SIG-M5 (cell line): ENCODE measurements at regions not wholly inside any gene's neighbourhood (a gene's known extent, or its start where the extent isn't known, plus 50 kb on each side); places are given as distances from the start of the nearest gene placed in this dataset.
"Not testable (repeated sequence)": the region's sequence is repeated elsewhere in the genome, so short reads cannot be mapped to it uniquely, and the experiment has no call there.

ENCODE experiments used
- DNase-seq: peaks from one replicate; lab custom pipeline; 2025; lab: John Stamatoyannopoulos, UW

- DNase-seq = no peak
These were observed 141.4 kb downstream of the KCNRG start for GRCh38 chr13:50156561-50157127.

DNA sequence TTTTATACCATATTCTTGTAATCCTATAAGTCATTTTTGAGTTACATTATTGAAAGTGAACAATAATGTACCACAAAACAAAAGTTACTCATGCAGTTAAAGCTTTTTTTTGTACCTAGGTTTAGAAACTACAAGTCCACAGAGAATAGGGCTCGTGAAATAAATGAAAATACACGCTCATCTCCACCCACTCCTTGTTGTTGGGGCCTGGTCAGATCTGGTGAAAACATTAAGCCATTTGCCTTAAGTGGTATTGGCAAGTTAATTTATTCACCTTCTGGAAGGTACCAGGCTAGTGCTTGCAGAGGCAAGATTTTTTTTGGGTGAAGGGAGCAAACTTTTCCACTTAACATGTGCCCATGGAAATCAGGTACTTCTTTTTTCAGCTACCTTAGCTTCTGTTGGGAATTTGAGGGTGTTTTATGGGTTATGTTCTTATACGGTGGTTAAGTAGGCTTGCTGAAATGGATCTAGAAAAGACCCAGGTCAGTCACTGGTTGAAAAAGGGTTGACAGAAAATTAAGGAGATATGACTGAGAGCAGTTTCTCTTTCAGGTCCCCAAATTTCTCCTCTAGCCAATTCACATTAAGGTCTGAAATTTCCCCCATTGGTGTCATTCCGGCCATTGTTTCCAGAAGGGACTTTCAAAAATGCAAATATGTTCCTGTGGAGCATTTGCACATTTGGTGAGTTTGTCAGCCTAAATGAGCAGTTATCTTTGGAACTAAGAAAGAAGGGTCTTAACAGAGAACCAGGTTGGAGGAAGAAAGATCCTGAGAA, 143.3 kb downstream of the KCNRG start:
- DNase-seq = no peak

DNA sequence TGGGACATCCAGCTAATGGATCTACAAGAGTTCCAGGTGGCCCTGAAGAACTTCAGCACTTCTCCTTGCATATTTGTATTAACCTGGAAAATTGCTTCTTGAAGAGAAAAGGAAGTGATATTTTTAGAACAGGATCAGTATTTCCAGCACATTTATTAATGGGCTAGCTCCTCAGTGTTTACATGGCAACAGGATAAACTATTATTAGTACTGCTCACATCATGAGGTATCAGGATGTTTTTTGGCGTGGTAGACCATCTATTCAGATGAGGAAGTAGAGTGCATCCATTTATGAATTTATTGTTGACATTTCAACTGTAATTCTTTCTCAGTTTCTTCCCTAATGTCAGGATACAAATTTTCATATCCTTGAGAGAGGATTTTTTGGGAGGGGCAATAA, 144.4 kb downstream of the KCNRG start:
- DNase-seq = no peak

- no peak for DNase-seq
These were observed 145.8 kb downstream of the KCNRG start for GRCh38 chr13:50161052-50161451.

- no peak for DNase-seq
These were observed 146.8 kb downstream of the KCNRG start for GRCh38 chr13:50162001-50162400.

DNA sequence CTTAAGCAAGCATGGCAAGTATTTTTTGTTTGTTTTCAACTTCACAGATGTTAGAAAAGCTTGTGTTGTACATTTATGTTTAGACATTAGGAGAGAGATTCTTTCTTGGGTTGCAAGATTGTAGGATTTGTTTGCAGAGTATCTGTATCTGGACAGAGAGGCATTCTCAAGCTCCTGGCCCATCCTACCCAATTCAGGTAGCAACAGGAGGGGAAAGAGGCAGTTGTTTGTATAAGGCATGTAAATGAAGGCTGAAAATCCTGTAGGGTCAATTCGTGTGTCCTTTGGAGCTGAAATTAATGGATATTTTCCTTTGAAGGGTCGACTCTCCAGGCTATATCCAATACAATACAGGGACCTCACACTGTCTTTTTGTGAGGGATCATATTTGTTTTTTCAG, 147.3 kb downstream of the KCNRG start:
- no peak for DNase-seq

- no peak for DNase-seq
These were observed 152.1 kb downstream of the KCNRG start for GRCh38 chr13:50167224-50167947.

DNA sequence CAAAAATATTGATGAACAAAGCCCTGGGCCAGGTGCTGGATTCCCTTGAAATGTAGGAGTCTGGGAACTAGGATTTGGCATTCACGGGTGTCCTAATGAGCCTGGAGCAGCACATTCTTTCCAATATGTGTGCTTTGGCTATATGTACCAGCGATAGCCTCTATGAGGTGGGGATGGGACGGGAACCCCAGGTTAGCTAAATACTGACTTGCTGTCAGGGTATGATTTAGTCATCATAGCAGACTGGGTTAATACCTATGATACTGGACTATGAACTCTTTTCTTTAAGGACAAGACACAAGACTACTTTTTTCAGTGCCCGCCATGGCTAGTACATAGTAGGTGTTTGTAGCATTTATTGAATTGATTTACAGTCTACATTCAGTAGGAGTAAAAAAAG, 152.7 kb downstream of the KCNRG start:
- DNase-seq = no peak

DNA sequence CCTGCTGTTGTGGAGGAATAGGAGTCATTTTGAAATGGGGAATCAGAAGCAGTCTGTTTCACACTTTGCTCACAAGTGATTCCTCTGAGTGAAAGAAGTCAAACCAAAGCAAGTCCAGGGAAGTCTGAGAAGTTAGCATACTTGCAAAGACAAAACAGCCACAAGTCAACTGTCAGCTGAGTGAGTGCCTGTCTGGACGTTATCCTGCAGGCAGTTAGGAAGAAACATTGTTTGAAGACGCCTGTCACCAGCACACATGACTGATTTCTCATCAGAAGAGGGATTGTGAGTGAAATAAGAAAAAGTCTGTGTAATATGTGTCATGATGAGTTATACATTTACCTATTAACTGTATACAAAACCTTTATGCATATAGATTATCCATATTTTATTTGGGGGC, 153.5 kb downstream of the KCNRG start:
- no peak for DNase-seq

DNA sequence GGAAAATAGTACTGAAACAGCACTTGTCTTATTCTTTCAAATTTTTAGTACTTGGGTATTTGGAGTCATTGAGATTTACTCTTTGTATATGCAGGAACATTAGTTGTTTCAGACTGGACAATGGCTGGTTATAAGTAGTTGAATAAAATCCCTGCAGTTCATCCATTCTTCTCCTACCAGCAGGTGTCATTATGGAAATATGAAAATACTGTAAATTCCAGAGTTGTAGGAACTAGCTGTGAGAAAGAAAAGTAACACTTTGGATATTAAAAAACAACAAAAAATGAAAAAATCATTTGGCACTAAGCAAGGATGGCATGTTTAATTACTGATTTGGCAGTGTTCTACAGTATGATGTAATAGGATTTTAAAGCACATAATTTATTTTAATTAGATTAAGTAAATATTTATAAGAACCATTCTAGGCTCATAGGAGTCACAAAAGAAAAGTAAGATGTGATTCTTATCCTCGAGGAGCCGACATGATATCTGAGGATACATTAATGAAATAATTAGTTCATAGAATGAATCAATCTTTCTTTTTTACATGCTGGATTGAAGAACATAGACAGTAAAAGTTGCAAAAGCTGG, 155.3 kb downstream of the KCNRG start:
- DNase-seq = no peak

DNA sequence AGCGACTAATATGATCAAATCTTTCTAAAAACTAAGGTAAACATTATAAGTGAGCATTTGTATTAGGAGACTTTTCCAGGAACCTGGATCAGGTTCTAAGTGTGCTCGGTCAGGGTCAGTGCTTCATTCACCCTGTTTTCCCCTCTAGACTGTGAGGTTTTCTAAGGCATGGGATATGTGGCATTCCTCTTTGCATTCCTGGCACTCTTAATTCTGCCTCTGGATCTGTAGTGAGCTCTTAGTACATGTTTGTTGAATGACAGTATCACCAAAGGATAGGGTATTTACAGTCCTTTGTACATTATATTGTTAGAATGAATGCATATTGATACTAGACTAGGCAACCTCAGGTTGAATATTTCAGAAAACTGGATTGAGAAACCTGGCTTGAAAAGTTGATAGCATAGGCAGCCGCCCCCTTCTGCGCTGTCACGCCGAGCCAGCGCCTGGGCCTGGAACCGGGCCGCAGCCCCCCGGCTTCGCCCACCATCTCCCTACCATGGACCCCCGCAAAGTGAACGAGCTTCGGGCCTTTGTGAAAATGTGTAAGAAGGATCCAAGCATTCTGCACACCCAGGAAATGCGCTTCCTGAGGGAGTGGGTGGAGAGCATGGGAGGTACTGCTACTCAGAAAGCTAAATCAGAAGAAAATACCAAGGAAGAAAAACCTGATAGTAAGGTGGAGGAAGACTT, 156.5 kb downstream of the KCNRG start:
- no peak for DNase-seq

GRCh38 chr13:50173045-50173444, 157.8 kb downstream of the KCNRG start:
- DNase-seq = not testable (repeated sequence)

- DNase-seq = no peak
These were observed 159.4 kb downstream of the KCNRG start for GRCh38 chr13:50174630-50175029.

DNA sequence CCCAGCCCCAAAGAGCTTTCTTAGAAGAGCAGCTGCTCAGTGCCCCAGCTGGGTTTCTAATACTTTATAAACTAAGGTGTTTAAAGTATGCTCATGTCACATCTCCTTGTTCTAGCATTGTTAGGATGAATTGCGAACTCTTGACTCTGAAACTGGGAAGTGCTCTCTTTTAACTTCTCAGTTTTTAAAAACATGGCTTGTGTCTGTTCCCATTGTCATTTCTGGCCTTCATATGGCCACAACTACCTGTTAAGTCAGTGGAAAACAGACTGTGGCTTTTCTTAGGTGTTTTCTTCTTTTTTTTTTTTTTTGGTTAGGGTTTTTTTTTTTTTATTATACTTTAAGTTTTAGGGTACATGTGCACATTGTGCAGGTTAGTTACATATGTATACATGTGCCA, 164.7 kb downstream of the KCNRG start:
- DNase-seq = no peak

DNA sequence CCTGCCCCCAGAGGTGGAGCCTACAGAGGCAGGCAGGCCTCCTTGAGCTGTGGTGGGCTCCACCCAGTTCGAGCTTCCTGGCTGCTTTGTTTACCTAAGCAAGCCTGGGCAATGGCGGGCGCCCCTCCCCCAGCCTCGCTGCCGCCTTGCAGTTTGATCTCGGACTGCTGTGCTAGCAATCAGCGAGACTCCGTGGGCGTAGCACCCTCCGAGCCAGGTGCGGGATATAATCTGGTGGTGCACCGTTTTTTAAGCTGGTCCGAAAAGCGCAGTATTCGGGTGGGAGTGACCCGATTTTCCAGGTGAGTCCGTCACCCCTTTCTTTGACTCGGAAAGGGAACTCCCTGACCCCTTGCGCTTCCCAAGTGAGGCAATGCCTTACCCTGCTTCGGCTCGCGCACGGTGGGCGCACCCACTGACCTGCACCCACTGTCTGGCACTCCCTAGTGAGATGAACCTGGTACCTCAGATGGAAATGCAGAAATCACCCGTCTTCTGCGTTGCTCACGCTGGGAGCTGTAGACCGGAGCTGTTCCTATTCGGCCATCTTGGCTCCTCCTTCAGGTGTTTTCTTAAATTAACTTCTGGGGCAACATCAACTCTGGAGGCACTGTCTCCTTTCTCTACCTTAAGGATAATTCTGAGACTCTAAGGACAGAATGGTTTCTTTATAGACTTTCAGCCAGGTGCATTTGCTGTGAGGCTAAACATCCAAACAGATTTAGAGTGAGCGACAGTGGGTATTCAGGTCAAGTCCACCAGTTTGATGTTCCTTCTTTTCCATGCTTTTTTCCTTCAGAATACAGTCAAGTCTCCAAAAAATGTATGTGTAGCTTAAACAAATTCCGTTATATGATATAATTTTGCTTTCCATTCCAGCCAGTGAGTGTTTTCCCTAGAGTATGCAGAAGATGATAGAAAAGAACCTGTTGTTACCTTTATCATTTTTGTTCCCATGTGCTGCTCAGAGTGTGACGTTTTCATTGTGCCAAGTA, 170.8 kb downstream of the KCNRG start:
- not testable (repeated sequence) for DNase-seq

DNA sequence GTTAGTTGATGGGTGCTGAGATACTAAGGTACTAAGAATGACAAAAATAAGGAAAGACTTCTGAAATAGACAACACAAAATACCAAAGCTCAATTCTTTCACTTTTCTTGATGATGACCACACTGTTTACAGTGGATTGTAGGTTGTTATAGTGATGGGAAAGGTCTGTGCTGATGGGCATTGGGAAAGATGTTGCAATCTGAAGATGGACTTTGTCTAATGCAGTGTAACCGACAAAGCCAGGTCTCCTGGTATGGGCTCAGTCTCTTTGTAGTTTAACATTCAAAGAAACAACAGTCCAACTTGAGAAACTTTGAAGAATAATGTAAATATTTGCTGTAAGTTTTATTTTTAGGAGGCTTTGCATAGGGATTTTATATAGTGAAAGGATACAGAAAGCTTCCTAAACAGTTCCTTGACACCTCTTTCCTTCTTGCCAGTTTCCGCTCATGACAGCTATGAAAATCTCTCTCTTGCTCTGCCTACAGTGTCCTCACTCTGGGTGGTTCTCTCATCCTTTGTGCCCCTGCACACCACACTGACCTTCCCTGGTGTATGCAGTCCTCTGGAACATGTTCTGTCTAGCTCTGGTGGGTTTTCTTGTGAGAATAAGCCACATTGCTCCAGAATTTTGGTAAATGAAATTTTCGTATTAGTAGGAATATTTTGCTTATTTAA, 172.2 kb downstream of the KCNRG start:
- no peak for DNase-seq

GRCh38 chr13:50188696-50189095, 173.5 kb downstream of the KCNRG start:
- no peak for DNase-seq

GRCh38 chr13:50189450-50189849, 174.2 kb downstream of the KCNRG start:
- no peak for DNase-seq

DNA sequence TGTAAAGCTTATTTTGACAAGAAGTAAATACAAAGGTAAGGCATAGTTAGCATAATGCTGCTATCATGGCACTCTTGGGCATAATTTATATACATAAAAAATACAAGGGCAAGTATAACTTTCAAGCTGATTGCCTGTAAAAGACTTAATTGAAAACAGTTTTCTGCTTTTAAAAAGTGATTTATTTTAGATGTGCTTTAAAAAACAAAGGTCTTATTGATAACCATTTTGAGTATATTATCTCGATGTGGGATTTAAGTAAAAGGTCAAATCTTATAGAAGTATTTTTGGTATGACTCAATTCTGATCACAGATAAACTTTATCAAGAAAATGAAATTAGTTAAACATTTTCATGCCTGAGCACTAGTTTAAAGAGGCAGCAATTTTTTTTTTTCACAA, 175.8 kb downstream of the KCNRG start:
- DNase-seq = no peak

DNA sequence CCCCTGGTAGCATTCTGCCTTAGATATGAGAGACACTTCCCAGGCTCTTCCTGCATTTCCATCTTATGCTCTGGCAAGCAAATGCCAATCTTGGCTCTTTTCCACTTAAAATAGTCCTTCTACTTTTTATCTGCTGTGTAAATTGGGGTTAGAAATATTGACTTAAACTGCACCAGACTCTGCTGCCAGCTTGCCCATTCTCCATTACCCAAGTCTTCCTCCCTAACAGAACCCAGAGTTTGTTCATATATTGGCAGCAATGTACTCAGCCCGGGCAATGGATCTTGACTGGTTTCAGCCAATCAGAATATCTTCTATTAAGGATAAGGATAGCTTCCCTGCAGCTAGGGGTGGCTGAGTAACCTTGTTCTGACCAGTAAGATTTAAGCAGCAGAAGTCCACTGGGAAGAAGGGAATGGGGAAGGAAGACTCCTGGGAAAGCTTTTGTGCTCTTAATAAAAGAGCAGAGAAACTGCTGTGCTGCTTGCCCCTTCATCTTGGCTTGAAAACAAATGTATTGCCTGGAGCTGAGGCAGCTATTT, 177.1 kb downstream of the KCNRG start:
- no peak for DNase-seq
